Calu3 (cell line): ENCODE measurements at regions not wholly inside any gene's neighbourhood (a gene's known extent, or its start where the extent isn't known, plus 50 kb on each side); places are given as distances from the start of the nearest gene placed in this dataset.
"Not testable (repeated sequence)": the region's sequence is repeated elsewhere in the genome, so short reads cannot be mapped to it uniquely, and the experiment has no call there.

Experiments
- BruUV-seq: library from RNA; stranded (reverse); fragments of 400-500 nt; replicated peaks from 2 replicates; lab custom pipeline; 2021; lab: Mats Ljungman, UMichigan
- CTCF ChIA-PET: fragments of 300-600 bp; sonication (Branson Sonifier 250); formaldehyde crosslinking; loops from one replicate; lab custom pipeline; 2022; ENCODE audit warnings: antibody characterized with exemption; lab: Charles Lee
- DNase-seq: peaks from one replicate; pipeline ENCODE4 v3.0.0; 2022
- H3K27ac Mint-ChIP-seq: one replicate; pipeline ENCODE4 v1.8.0; 2022; ENCODE audit warnings: mixed read lengths; ENCODE audit not compliant: unreplicated experiment
- H3K27me3 Mint-ChIP-seq: one replicate; pipeline ENCODE4 v1.8.0; 2022; ENCODE audit warnings: mixed read lengths; ENCODE audit not compliant: unreplicated experiment
- H3K36me3 Mint-ChIP-seq: one replicate; pipeline ENCODE4 v1.8.0; 2022; ENCODE audit warnings: mild to moderate bottlenecking, moderate library complexity, mixed read lengths; ENCODE audit not compliant: insufficient read depth, unreplicated experiment
- H3K4me1 Mint-ChIP-seq: one replicate; pipeline ENCODE4 v1.8.0; 2022; ENCODE audit warnings: mild to moderate bottlenecking, low read depth, mixed read lengths; ENCODE audit not compliant: unreplicated experiment
- H3K4me3 Mint-ChIP-seq: one replicate; pipeline ENCODE4 v1.8.0; 2022; ENCODE audit warnings: mild to moderate bottlenecking, low read depth, moderate library complexity, mixed read lengths; ENCODE audit not compliant: unreplicated experiment
- H3K9me3 Mint-ChIP-seq: one replicate; pipeline ENCODE4 v1.8.0; 2022; ENCODE audit warnings: low read depth, mixed read lengths; ENCODE audit not compliant: unreplicated experiment
- intact Hi-C: fragments of 100-400 bp; cut with micrococcal nuclease; formaldehyde crosslinking; loops from one replicate; pipeline ENCODE4 v1.10.0; 2022; ENCODE audit not compliant: unreplicated experiment
- TF ChIP-seq, protein P1 (sequence below): fragments of 200-600 bp; IDR thresholded peaks from one replicate; pipeline ENCODE4 v1.8.0; 2022; ENCODE audit warnings: antibody characterized with exemption; ENCODE audit not compliant: unreplicated experiment

GRCh38 chr17:20929334-20929733 is 113.5 kb downstream of the USP22 start:
- H3K36me3 Mint-ChIP-seq, result no peaks in the 10 kb centered on the region
- BruUV-seq, result no TSS peak
- H3K4me3 Mint-ChIP-seq, result no peak overlapping the region
- DNase-seq, result no peak
- no peak overlapping the region for H3K27ac Mint-ChIP-seq
- H3K27me3 Mint-ChIP-seq, result no peaks in the 10 kb centered on the region
- CTCF ChIA-PET, result no interaction called here
- TF ChIP-seq, protein P1, sequence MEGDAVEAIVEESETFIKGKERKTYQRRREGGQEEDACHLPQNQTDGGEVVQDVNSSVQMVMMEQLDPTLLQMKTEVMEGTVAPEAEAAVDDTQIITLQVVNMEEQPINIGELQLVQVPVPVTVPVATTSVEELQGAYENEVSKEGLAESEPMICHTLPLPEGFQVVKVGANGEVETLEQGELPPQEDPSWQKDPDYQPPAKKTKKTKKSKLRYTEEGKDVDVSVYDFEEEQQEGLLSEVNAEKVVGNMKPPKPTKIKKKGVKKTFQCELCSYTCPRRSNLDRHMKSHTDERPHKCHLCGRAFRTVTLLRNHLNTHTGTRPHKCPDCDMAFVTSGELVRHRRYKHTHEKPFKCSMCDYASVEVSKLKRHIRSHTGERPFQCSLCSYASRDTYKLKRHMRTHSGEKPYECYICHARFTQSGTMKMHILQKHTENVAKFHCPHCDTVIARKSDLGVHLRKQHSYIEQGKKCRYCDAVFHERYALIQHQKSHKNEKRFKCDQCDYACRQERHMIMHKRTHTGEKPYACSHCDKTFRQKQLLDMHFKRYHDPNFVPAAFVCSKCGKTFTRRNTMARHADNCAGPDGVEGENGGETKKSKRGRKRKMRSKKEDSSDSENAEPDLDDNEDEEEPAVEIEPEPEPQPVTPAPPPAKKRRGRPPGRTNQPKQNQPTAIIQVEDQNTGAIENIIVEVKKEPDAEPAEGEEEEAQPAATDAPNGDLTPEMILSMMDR, result no peak
- peaks cover 3% of the 10 kb centered on the region for H3K4me1 Mint-ChIP-seq
- intact Hi-C loops, result no loop called here
- no peaks in the 10 kb centered on the region for H3K9me3 Mint-ChIP-seq

DNA sequence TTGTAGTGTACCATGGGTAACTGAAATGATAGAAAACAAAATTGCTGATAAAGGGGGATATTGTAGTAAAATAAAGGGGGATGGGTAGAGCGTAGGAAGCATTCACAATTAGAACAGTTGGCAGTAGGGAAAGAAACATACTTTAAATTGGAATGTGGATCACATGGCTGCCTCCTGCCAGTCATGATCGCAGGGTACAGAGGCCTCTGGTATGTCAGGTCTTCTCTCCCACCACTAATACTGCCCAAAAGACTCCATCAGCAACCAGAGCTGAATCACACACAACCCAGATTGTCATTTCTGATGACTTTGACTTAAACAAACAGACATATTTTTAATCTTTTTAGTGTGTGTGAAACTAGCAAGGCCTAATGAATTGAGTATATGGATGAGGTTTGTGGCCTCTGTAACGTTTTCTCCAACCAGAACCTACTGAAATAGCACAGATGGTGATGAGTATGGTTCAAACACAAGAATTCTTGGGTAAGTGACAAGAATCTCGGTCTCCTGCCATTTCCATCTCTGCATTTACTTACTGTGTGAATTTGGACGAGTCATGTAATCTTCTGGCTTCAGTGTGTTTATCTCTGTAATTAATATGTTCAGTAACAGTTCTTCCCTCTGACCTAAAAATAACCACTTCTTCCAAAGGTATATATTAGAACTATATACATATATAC is 112.6 kb downstream of the USP22 start:
- Mint-ChIP-seq H3K4me3 (no peak overlapping the region), H3K36me3 (no peaks in the 10 kb centered on the region), H3K27ac (no peak overlapping the region), H3K27me3 (no peaks in the 10 kb centered on the region), H3K9me3 (no peaks in the 10 kb centered on the region), H3K4me1 (peaks cover 12% of the 10 kb centered on the region)
- TF ChIP-seq, protein P1, result no peak
- intact Hi-C loops, result loop anchor here (10.0 kb wide), 1 partner anchor 75 kb away; no protein-coding TSS in a partner anchor
- CTCF ChIA-PET, result no interaction called here
- no TSS peak for BruUV-seq
- DNase-seq, result no peak

- CTCF ChIA-PET, BruUV-seq, H3K27ac Mint-ChIP-seq, H3K36me3 Mint-ChIP-seq, H3K4me3 Mint-ChIP-seq, H3K27me3 Mint-ChIP-seq, DNase-seq, H3K9me3 Mint-ChIP-seq: not testable (repeated sequence)
- intact Hi-C loops, result loop anchor here (10.0 kb wide), 1 partner anchor 78 kb away; no protein-coding TSS in a partner anchor
- H3K4me1 Mint-ChIP-seq, result peaks cover 31% of the 10 kb centered on the region
These were observed 109.8 kb downstream of the USP22 start for GRCh38 chr17:20933040-20933439.

GRCh38 chr17:20934288-20934687 is 108.5 kb downstream of the USP22 start:
- no peaks in the 10 kb centered on the region for H3K9me3 Mint-ChIP-seq
- no peaks in the 10 kb centered on the region for H3K36me3 Mint-ChIP-seq
- peak overlapping the region; percentile 59 for H3K27ac Mint-ChIP-seq
- TF ChIP-seq, protein P1, result no peak
- H3K4me1 Mint-ChIP-seq, result peaks cover 31% of the 10 kb centered on the region
- no TSS peak for BruUV-seq
- intact Hi-C loops, result loop anchor here (10.0 kb wide), 1 partner anchor 79 kb away; no protein-coding TSS in a partner anchor
- no peak overlapping the region for H3K4me3 Mint-ChIP-seq
- no peaks in the 10 kb centered on the region for H3K27me3 Mint-ChIP-seq
- CTCF ChIA-PET, result no interaction called here
- no peak for DNase-seq

DNA sequence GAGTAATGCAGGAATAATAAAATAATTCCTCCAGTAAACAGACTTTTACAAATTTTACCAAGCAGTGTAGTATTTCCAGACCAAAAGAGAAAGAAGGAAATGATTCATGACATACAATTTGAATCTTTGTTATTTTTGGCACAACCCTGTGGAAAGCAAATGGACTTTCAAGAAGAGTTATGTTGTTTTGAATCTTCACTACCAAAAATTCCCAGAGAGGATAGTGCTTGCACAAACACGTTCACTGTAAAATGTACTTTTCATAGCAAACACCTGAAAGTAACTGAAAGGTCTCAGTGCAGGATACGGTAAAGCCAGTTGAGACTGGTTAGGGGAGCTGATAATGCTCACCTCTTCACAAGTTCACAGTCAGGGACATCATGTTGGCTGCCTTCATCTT is 107.1 kb downstream of the USP22 start:
- H3K27ac Mint-ChIP-seq, result no peak overlapping the region
- CTCF ChIA-PET, result no interaction called here
- no peaks in the 10 kb centered on the region for H3K36me3 Mint-ChIP-seq
- no peak for DNase-seq
- BruUV-seq, result no TSS peak
- H3K4me1 Mint-ChIP-seq, result peaks cover 31% of the 10 kb centered on the region
- H3K27me3 Mint-ChIP-seq, result no peaks in the 10 kb centered on the region
- intact Hi-C loops, result loop anchor here (10.0 kb wide), 1 partner anchor 81 kb away; no protein-coding TSS in a partner anchor
- H3K9me3 Mint-ChIP-seq, result no peaks in the 10 kb centered on the region
- TF ChIP-seq, protein P1, result no peak
- no peak overlapping the region for H3K4me3 Mint-ChIP-seq
